HT-29 (cell line): ENCODE measurements at regions not wholly inside any gene's neighbourhood (a gene's known extent, or its start where the extent isn't known, plus 50 kb on each side); places are given as distances from the start of the nearest gene placed in this dataset.
"Not testable (repeated sequence)": the region's sequence is repeated elsewhere in the genome, so short reads cannot be mapped to it uniquely, and the experiment has no call there.

Experiments used
- DNase-seq: peaks from one replicate; pipeline ENCODE4 v3.0.0-alpha.2; 2015; ENCODE audit warnings: low spot score

- DNase-seq: no peak
These were observed 438.4 kb upstream of the KLHL29 start for GRCh38 chr2:22946553-22946952.

- DNase-seq: no peak
These were observed 437.2 kb upstream of the KLHL29 start for GRCh38 chr2:22947741-22948140.

- no peak for DNase-seq
These were observed 434.5 kb upstream of the KLHL29 start for GRCh38 chr2:22950431-22950830.

DNA sequence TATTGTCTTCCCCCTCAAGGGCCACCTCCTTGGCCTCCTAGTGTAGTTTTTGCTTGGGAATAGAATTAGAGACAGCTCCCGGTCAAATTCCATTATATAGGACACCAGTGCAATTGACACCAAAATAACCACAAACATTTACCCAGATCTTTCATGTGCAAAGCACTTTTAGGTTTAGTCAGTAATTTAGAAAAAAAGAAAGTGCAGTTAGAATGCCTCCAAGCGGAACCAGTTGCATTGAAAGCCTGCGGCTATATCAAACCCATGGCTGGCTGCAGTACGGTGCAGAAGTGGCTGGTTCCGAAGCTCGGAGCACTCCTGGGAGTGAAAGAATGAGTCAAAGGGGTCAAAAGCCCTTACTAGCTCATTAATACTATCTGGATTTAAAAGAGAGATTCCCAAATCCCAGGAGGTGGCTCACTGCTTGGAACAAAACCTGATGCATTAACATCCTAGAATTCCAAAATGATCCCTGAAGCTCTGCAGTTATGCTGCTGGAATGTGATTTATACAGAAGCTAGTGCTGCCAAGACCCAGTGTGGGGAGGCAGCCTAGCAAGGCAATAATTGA lies 432.2 kb upstream of the KLHL29 start:
- no peak for DNase-seq

DNA sequence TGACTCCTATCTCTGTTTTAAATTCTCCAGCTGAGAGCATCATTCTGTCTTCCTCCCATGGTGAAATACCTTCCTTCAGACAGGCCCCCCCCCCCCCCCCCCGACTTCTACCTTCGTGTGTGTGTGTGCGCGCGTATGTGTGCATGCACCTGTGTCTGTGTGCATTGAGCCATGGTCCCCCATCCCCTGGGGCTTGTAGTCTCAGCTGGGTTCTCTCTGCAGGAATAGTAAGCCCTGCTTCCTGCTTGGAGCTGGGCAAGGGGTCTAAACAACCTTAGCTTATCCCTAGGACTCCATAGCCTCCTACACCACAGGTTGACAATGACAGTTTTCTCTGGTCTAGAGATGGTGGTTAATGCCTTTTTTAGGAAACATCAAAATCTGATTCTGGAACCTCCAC lies 427.5 kb upstream of the KLHL29 start:
- no peak for DNase-seq

DNA sequence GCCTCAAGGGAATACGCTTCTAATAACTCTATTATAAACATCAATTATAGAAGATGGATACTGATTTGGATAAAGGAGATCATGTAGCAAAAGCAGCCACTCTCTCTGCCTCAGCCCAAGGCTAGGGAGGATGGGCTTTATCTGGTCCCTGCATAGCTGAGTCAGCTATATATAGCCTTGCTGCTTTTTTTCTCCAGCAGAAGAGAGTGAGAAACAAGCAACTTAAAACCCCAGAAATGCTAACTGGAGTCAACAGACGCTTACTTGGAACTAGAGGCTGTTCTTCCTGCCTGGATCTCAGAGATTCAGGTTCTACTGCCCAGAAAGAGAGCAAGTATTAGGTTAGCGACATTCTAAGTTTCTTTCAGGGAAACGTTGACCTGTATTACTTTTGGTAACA lies 426.7 kb upstream of the KLHL29 start:
- no peak for DNase-seq

DNA sequence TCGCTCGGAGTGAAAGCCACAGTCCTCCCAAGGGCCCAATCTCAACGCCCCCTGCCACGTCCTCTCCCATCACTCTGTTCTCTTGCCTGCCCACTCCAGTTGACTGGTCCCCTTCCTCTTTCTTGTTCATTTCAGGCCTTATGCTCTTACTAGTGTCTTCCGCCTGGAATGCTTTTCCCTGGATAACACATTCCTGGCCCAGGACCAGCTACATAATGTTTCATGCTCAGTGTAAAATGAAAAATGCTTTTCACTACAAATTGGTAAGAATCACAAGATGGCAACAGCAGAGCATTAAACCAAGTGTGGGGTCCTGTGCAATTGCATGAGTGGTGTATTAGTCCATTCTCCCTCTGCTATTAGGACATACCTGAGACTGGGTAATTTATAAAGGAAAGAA lies 417.2 kb upstream of the KLHL29 start:
- no peak for DNase-seq

GRCh38 chr2:22970284-22970975 lies 414.5 kb upstream of the KLHL29 start:
- no peak for DNase-seq

- DNase-seq: no peak
These were observed 414.0 kb upstream of the KLHL29 start for GRCh38 chr2:22970991-22971390.

GRCh38 chr2:22981785-22982184 lies 403.2 kb upstream of the KLHL29 start:
- no peak for DNase-seq

- DNase-seq: not testable (repeated sequence)
These were observed 400.8 kb upstream of the KLHL29 start for GRCh38 chr2:22984152-22984551.

- DNase-seq: no peak
These were observed 394.7 kb upstream of the KLHL29 start for GRCh38 chr2:22990246-22990645.

DNA sequence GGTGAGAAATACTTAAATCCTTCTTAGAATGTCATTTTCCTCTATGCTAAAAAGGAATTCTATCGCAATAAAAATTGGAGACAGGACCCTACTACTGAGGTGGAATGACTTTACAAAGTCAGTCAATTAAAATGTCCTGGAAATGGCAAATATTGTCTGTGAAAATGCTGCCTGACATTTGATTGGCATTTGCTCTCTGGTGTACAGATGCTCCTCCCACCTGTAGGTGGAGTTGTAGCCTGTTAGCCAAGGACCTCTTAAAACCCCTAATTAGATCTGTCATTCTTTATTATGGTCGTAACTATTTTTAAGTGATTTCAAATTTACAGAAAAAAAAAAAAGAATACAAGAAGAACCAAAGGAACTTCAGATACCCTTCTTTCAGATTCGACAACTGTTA lies 393.1 kb upstream of the KLHL29 start:
- no peak for DNase-seq

DNA sequence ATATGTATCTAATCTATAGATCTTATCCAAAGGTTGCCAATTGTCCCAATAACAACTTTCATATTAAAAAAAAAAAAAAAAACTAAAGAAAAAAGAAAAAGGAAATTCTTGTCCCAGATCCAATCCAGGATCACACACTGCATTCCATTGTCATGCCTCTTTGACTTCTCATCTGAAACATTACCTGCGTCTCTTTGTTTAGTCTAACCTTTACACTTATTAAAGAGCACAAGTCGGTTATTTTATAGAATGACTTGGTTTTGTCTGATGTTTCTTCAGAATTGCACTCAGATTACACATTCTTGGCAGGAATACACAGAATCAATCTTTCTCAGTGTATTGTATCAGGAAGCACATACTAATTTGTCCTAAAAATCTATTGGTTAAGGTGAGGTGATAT lies 392.5 kb upstream of the KLHL29 start:
- no peak for DNase-seq

DNA sequence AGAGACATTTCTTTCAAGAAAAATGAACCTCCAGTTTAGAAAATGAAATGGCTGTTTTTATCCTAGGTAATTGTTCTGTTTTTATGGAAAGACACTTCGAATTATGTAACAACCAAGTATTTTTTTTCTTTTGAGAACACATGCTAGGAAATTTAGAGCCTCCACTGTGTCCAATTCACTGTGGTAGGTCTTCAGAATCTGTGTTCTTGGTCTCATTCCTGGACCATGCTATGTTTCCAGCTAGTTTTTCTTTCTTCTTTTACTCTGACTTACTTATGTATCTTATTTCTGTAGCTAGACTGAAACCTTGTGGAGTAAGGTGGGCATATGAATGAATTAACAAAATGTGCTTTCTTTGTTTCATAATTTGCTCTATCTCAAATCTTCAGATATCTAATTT lies 391.7 kb upstream of the KLHL29 start:
- no peak for DNase-seq

DNA sequence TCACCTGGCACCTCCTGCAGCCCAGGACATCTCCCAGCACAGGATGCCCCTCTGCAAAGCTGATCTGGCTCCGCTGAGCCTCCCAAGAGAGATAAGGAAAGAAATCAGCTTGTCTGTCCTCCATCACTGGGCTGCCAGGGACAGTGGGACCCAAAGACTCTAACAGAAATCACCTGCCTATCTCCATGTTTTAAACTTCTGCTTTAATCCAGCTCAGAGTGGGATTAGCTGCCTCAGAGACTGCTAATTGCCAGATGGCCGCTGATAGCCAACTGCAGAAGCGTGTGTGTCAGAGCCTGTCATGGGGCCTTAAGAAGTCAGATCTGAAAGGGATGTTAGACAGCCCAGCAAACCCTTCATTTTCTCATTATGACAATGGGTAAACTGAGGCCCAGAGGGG lies 389.4 kb upstream of the KLHL29 start:
- DNase-seq: no peak

- DNase-seq: no peak
These were observed 388.1 kb upstream of the KLHL29 start for GRCh38 chr2:22996911-22997310.

- DNase-seq: no peak
These were observed 386.6 kb upstream of the KLHL29 start for GRCh38 chr2:22998359-22998758.

DNA sequence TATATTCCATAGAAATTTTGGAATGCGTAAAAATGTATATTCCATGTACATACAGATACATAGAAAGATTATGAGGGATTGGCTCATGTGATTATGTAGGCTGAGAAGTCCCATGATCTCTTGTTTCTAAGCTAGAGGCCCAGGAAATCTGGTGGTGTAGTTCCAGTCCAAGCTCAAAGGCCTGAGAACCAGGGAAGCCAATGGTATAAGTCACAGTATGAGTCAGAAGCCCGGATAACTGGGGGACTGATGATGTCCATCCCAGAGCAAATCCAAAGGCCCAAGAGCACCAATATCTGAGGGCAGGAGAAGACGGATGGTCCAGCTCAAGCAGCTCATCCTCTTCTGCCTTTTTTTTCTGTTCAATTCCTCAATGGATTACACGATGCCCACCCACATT lies 385.0 kb upstream of the KLHL29 start:
- DNase-seq: no peak

DNA sequence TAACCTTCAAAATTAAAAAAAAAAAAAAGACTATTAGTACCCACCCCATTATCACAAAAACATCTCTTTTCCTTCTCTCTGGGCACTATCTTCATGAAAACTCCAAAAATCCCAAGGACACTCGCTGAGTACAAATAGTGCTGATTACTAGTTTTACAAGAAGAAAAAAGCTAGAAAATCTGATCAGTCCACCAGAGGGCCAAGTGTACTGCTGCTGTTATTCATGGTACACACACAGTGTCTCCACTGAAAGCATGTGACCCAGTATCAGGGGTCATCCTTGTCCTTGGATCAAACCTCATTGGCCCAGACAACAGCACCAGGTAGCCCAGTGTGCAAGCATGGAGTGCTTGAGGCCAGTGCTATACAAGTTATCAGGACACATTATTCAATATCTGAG lies 382.7 kb upstream of the KLHL29 start:
- DNase-seq: peak; percentile 27

DNA sequence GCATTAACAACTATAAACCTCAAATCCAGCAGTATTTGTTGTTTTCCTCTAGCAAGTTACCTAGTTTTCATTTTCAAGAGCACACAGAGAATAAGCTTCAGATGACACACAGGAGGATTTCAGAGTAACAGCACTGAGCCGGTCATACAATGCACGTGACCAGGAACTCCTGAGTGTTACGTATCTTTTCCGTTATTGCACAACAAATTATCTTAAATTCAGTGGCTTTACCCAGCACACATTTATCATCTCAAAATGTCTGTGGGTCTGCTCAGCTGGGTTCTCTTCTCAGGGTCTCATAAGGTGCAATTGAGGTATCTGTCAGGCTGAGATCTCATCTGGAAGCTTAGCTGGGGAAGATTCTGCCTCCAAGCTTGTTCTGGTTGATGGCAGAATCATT lies 379.5 kb upstream of the KLHL29 start:
- no peak for DNase-seq

DNA sequence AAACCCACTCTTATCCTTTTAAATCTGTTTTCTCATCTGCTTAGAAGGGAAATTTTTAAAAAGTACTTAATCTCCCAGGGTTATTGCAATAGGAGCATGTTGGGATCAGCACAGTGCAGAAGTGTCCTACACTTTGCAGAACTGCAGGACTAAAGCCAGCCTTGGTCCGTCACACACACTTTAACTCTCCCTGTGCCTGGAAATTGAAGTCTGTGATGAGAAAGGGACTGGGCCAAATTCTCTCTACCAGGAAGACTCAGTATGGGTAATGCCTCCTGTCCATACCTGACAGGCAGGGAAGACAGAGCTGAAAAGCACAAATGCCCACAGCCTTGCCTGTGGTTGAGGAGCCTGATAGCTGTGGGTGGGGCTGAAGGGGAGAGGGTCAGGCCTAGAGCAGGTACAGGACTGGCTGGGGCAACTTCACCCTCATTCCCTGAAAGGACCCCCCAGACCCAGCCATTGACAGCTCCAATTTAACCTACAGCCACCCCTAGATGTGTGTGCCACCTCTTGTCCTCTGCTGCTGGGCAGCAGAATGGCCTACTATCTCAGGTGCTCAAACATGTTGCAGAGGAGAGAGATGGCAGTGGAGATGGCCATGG lies 377.2 kb upstream of the KLHL29 start:
- no peak for DNase-seq

- DNase-seq: no peak
These were observed 376.5 kb upstream of the KLHL29 start for GRCh38 chr2:23008440-23008839.
